ENCODE measurements at regions not wholly inside any gene's neighbourhood (a gene's known extent, or its start where the extent isn't known, plus 50 kb on each side); places are given as distances from the start of the nearest gene placed in this dataset.

GRCh38 chr10:125276133-125276532 lies 115.8 kb upstream of the CTBP2 start:
- intact Hi-C loops (cut with DNase I): no loop called here

GRCh38 chr10:125274961-125275360 lies 114.6 kb upstream of the CTBP2 start:
- ATAC-seq: no peak
- Histone ChIP-seq H3K9me3 (no peaks in the 10 kb centered on the region), H3K36me3 (no peaks in the 10 kb centered on the region), H3K4me3 (no peak overlapping the region), H3K27me3 (no peaks in the 10 kb centered on the region), H3K4me1 (no peaks in the 10 kb centered on the region), H3K27ac (no peak overlapping the region)
- no peak for TF ChIP-seq CTCF (IDR thresholded peaks at IDR 0.05)
- intact Hi-C loops (cut with DNase I): no loop called here
- no peak for DNase-seq

More at GRCh38 chr10:125276133-125276532, 115.8 kb upstream of the CTBP2 start:
- Histone ChIP-seq H3K4me3 (no peak overlapping the region), H3K27me3 (no peaks in the 10 kb centered on the region), H3K27ac (no peak overlapping the region), H3K4me1 (no peaks in the 10 kb centered on the region), H3K36me3 (no peaks in the 10 kb centered on the region), H3K9me3 (no peaks in the 10 kb centered on the region)
- TF ChIP-seq CTCF (IDR thresholded peaks at IDR 0.05): no peak
- DNase-seq: no peak
- no peak for ATAC-seq

- intact Hi-C loops (cut with DNase I): no loop called here
- Histone ChIP-seq H3K9me3 (no peaks in the 10 kb centered on the region), H3K4me3 (no peak overlapping the region), H3K36me3 (no peaks in the 10 kb centered on the region), H3K27me3 (no peaks in the 10 kb centered on the region), H3K4me1 (no peaks in the 10 kb centered on the region), H3K27ac (no peak overlapping the region)
- ATAC-seq: no peak
- TF ChIP-seq CTCF (IDR thresholded peaks at IDR 0.05): no peak
- no peak for DNase-seq
These were observed 112.7 kb upstream of the CTBP2 start for GRCh38 chr10:125273023-125273422.

- H3K36me3 ChIP-seq: no peaks in the 10 kb centered on the region
- no peak overlapping the region for H3K4me3 ChIP-seq
- H3K27ac ChIP-seq: no peak overlapping the region
- no peaks in the 10 kb centered on the region for H3K4me1 ChIP-seq
- H3K27me3 ChIP-seq: no peaks in the 10 kb centered on the region
- DNase-seq (no peak), ATAC-seq (no peak)
- intact Hi-C loops (cut with DNase I): no loop called here
- TF ChIP-seq CTCF (IDR thresholded peaks at IDR 0.05): no peak
- H3K9me3 ChIP-seq: no peaks in the 10 kb centered on the region
These were observed 109.4 kb upstream of the CTBP2 start for GRCh38 chr10:125269716-125270115.

GRCh38 chr10:125266966-125267365 lies 106.6 kb upstream of the CTBP2 start:
- DNase-seq: no peak
- no peaks in the 10 kb centered on the region for H3K9me3 ChIP-seq
- no peak for ATAC-seq
- H3K4me3 ChIP-seq: no peak overlapping the region
- H3K36me3 ChIP-seq: no peaks in the 10 kb centered on the region
- no peak overlapping the region for H3K27ac ChIP-seq
- no peak for TF ChIP-seq CTCF (IDR thresholded peaks at IDR 0.05)
- intact Hi-C loops (cut with DNase I): no loop called here
- no peaks in the 10 kb centered on the region for H3K4me1 ChIP-seq
- H3K27me3 ChIP-seq: no peaks in the 10 kb centered on the region

- Histone ChIP-seq H3K27me3 (no peaks in the 10 kb centered on the region), H3K9me3 (no peaks in the 10 kb centered on the region), H3K4me1 (no peaks in the 10 kb centered on the region), H3K36me3 (no peaks in the 10 kb centered on the region), H3K27ac (no peak overlapping the region), H3K4me3 (no peak overlapping the region)
- intact Hi-C loops (cut with DNase I): no loop called here
- TF ChIP-seq CTCF (IDR thresholded peaks at IDR 0.05): no peak
- DNase-seq (no peak), ATAC-seq (no peak)
These were observed 106.2 kb upstream of the CTBP2 start for GRCh38 chr10:125266541-125266940.

Data from upper lobe of right lung (tissue), 1 donor.